IMR-90 (cell line): ENCODE measurements at regions not wholly inside any gene's neighbourhood (a gene's known extent, or its start where the extent isn't known, plus 50 kb on each side); places are given as distances from the start of the nearest gene placed in this dataset.

Experiments
- ATAC-seq: fragments of 200-7000 bp; cut with Tn5 transposase; 2 replicates; pipeline ENCODE4 v1.9.1; 2020; ENCODE audit warnings: low read depth, mild to moderate bottlenecking, moderate library complexity
- BruUV-seq: library from RNA; stranded (reverse); fragments of 400-500 nt; replicated peaks from 2 replicates; lab custom pipeline; 2021; lab: Mats Ljungman, UMichigan
- CTCF ChIA-PET: fragments of 300-600 bp; formaldehyde crosslinking; extraction: SDS; loops from one replicate; lab custom pipeline; 2021; ENCODE audit warnings: antibody characterized with exemption; lab: Yijun Ruan, JAX
- POLR2A ChIA-PET: fragments of 300-600 bp; sonication (Branson Sonifier 250); formaldehyde crosslinking; loops from one replicate; lab custom pipeline; 2022; ENCODE audit warnings: antibody characterized with exemption; ENCODE audit not compliant: unreplicated experiment; lab: Charles Lee
- DNase-seq: peaks from one replicate; pipeline ENCODE4 v3.0.0; 2013
- H2AFZ ChIP-seq: replicated peaks from 2 replicates; pipeline ENCODE3; 2013; ENCODE audit warnings: low read length, mild to moderate bottlenecking; ENCODE audit not compliant: poor library complexity
- H2AK5ac ChIP-seq: 2 replicates; pipeline ENCODE4 v1.6.1; 2013; ENCODE audit warnings: low read depth, low read length, inconsistent platforms
- H2AK9ac ChIP-seq: replicated peaks from 2 replicates; pipeline ENCODE3; 2013; ENCODE audit warnings: mild to moderate bottlenecking, low read depth, low read length, moderate library complexity; ENCODE audit not compliant: poor library complexity
- H2BK120ac ChIP-seq: 2 replicates; pipeline ENCODE4 v1.6.1; 2013; ENCODE audit warnings: low read depth, low read length, inconsistent platforms
- H2BK15ac ChIP-seq: 3 replicates; pipeline ENCODE4 v1.6.1; 2013; ENCODE audit warnings: low read depth, low read length, inconsistent platforms
- H2BK20ac ChIP-seq: 2 replicates; pipeline ENCODE4 v1.6.1; 2013; ENCODE audit warnings: low read depth, mild to moderate bottlenecking, inconsistent platforms, low read length, moderate library complexity
- H2BK5ac ChIP-seq: 2 replicates; pipeline ENCODE4 v1.6.1; 2013; ENCODE audit warnings: mild to moderate bottlenecking, low read depth, low read length, inconsistent platforms; ENCODE audit not compliant: poor library complexity, severe bottlenecking
- H3K14ac ChIP-seq: replicated peaks from 2 replicates; pipeline ENCODE4 v1.6.1; 2013; ENCODE audit warnings: low read depth, low read length, inconsistent platforms
- H3K18ac ChIP-seq: 2 replicates; pipeline ENCODE4 v1.6.1; 2013; ENCODE audit warnings: low read depth, low read length, control low read depth
- H3K23ac ChIP-seq: 2 replicates; pipeline ENCODE4 v1.6.1; 2013; ENCODE audit warnings: low read depth, low read length, inconsistent platforms
- H3K27ac ChIP-seq: 2 replicates; pipeline ENCODE4 v1.5.1; 2013; ENCODE audit warnings: mild to moderate bottlenecking, control low read depth, low read length; ENCODE audit not compliant: insufficient read depth
- H3K27me3 ChIP-seq: 2 replicates; pipeline ENCODE4 v1.6.1; 2013; ENCODE audit warnings: low read length; ENCODE audit not compliant: control insufficient read depth, insufficient read depth
- H3K36me3 ChIP-seq: 2 replicates; pipeline ENCODE4 v1.6.1; 2013; ENCODE audit warnings: low read length, mixed read lengths; ENCODE audit not compliant: control insufficient read depth, insufficient read depth
- H3K4ac ChIP-seq: 2 replicates; pipeline ENCODE4 v1.6.1; 2013; ENCODE audit warnings: low read depth, low read length, inconsistent platforms
- H3K4me1 ChIP-seq: 2 replicates; pipeline ENCODE4 v1.6.1; 2013; ENCODE audit warnings: low read length, mixed read lengths; ENCODE audit not compliant: control insufficient read depth, insufficient read depth
- H3K4me2 ChIP-seq: 2 replicates; pipeline ENCODE4 v1.6.1; 2013; ENCODE audit warnings: low read depth, mild to moderate bottlenecking, control low read depth, low read length, moderate library complexity
- H3K4me3 ChIP-seq: 2 replicates; pipeline ENCODE4 v1.5.1; 2013; ENCODE audit warnings: low read depth, mild to moderate bottlenecking, control low read depth, low read length, moderate library complexity; ENCODE audit not compliant: insufficient read depth
- H3K56ac ChIP-seq: 2 replicates; pipeline ENCODE4 v1.6.1; 2013; ENCODE audit warnings: low read length, inconsistent platforms; ENCODE audit not compliant: insufficient read depth; ENCODE audit errors: extremely low read depth
- H3K79me1 ChIP-seq, 2 experiments: 2 replicates each; pipeline ENCODE4 v1.6.1; 2013; ENCODE audit warnings: low read length in 2 of 2, inconsistent platforms in 1 of 2, low read depth in 1 of 2
- H3K9ac ChIP-seq: 2 replicates; pipeline ENCODE4 v1.6.1; 2013; ENCODE audit warnings: low read depth, low read length, control low read depth
- H3K9me1 ChIP-seq: 2 replicates; pipeline ENCODE4 v1.6.1; 2013; ENCODE audit warnings: low read length, inconsistent platforms; ENCODE audit not compliant: insufficient read depth
- H3K9me3 ChIP-seq: 2 replicates; pipeline ENCODE4 v1.6.1; 2013; ENCODE audit warnings: low read length; ENCODE audit not compliant: control insufficient read depth, insufficient read depth
- H4K20me1 ChIP-seq: 2 replicates; pipeline ENCODE4 v1.6.1; 2013; ENCODE audit warnings: low read length, inconsistent platforms; ENCODE audit not compliant: insufficient read depth
- H4K5ac ChIP-seq: 2 replicates; pipeline ENCODE4 v1.6.1; 2013; ENCODE audit warnings: mild to moderate bottlenecking, low read depth, low read length, control low read depth
- H4K8ac ChIP-seq, 2 experiments: 2 replicates each; pipeline ENCODE4 v1.6.1; 2013; ENCODE audit warnings: low read depth in 2 of 2, low read length in 2 of 2, control low read depth in 1 of 2, inconsistent platforms in 1 of 2
- H4K91ac ChIP-seq: 2 replicates; pipeline ENCODE4 v1.6.1; 2013; ENCODE audit warnings: low read depth, low read length, inconsistent platforms; ENCODE audit not compliant: insufficient read depth
- CEBPB ChIP-seq: IDR thresholded peaks from 2 replicates; pipeline ENCODE4 v1.6.1; 2012; ENCODE audit warnings: low read depth, low read length, improper control_type of control experiment
- FOS ChIP-seq: fragments of 150-350 bp; IDR thresholded peaks from 2 replicates; pipeline ENCODE4 v1.6.1; 2016; ENCODE audit warnings: low read depth, low read length
- MAFK ChIP-seq: IDR thresholded peaks from 2 replicates; pipeline ENCODE4 v1.6.1; 2012; ENCODE audit warnings: low read depth, low read length, improper control_type of control experiment
- MAZ ChIP-seq: IDR thresholded peaks from 2 replicates; pipeline ENCODE4 v1.6.1; 2012; ENCODE audit warnings: low read depth, mild to moderate bottlenecking, low read length, improper control_type of control experiment, moderate library complexity, borderline replicate concordance
- NFE2L2 ChIP-seq: fragments of 150-350 bp; IDR thresholded peaks from 2 replicates; pipeline ENCODE4 v1.6.1; 2016; ENCODE audit warnings: low read depth, mild to moderate bottlenecking, low read length
- POLR2A ChIP-seq: IDR thresholded peaks from 2 replicates; pipeline ENCODE4 v1.6.1; 2012; ENCODE audit warnings: mild to moderate bottlenecking, low read depth, low read length
- USF2 ChIP-seq: fragments of 150-350 bp; IDR thresholded peaks from 2 replicates; pipeline ENCODE4 v1.6.1; 2017; ENCODE audit warnings: mild to moderate bottlenecking, antibody characterized with exemption, low read length, low read depth
- WGBS, 2 experiments: methylation state at CpG; one replicate each; pipeline versions ENCODE4 v1.1.5 to v1.1.7; 2013; ENCODE audit warnings: missing lambda C conversion rate in 2 of 2; ENCODE audit not compliant: insufficient read length in 1 of 2; ENCODE audit errors: extremely low coverage in 2 of 2; 5-methylcytosine and 5-hydroxymethylcytosine counted together
- dilution Hi-C: fragments of 300-500 bp; cut with HindIII; formaldehyde crosslinking; loops from one replicate; pipeline ENCODE4 v1.14.3; 2018; ENCODE audit warnings: low sequenced_read_pairs; ENCODE audit not compliant: unreplicated experiment
- in situ Hi-C: fragments of 300-500 bp; cut with MboI; formaldehyde crosslinking; loops from 3 replicates; pipeline ENCODE4 v1.14.3; 2019; ENCODE audit warnings: low sequenced_read_pairs, inconsistent platforms, mixed read lengths
- intact Hi-C: fragments of 100-400 bp; cut with micrococcal nuclease; formaldehyde crosslinking; loops from 2 replicates; pipeline ENCODE4 v1.10.0; 2022

GRCh38 chr1:199073166-199073565, 434.3 kb downstream of the PTPRC start:
- Histone ChIP-seq H4K8ac (no peak overlapping the region), H3K23ac (no peak overlapping the region), H4K20me1 (no peaks in the 10 kb centered on the region), H3K4me2 (no peak overlapping the region), H3K9me3 (no peaks in the 10 kb centered on the region), H4K5ac (no peak overlapping the region), H3K4me1 (no peaks in the 10 kb centered on the region), H2BK15ac (no peak overlapping the region), H3K56ac (no peak overlapping the region), H2BK5ac (no peak overlapping the region), H2AFZ (no peak overlapping the region), H4K91ac (no peak overlapping the region), H2AK9ac (no peak overlapping the region), H3K9me1 (no peaks in the 10 kb centered on the region), H3K18ac (no peak overlapping the region), H3K14ac (no peak overlapping the region), H2BK20ac (no peak overlapping the region), H3K79me1 (no peaks in the 10 kb centered on the region), H3K27me3 (no peaks in the 10 kb centered on the region), H3K4me3 (no peak overlapping the region), H2BK120ac (no peak overlapping the region), H3K9ac (no peak overlapping the region), H2AK5ac (no peak overlapping the region), H3K27ac (no peak overlapping the region), H3K36me3 (no peaks in the 10 kb centered on the region), H3K4ac (no peak overlapping the region)
- in situ Hi-C loops, result no loop called here
- no TSS peak for BruUV-seq
- ChIA-PET CTCF (interaction anchor here (1.1 kb wide), 1 partner anchor 12 kb away, joined by 4 read pairs; no protein-coding TSS in a partner anchor), POLR2A (no interaction called here)
- dilution Hi-C loops, result no loop called here
- TF ChIP-seq MAZ, result no peak
- no peak for TF ChIP-seq NFE2L2
- no peak for TF ChIP-seq MAFK
- TF ChIP-seq USF2, result no peak
- TF ChIP-seq FOS, result no peak
- no peak for TF ChIP-seq CEBPB
- no peak for TF ChIP-seq POLR2A
- DNase-seq (no peak), ATAC-seq (no peak)
- no CpG with 5 or more reads among the region's 1 CpG for WGBS, 2 experiments
- intact Hi-C loops, result no loop called here
